HepG2 (cell line): ENCODE measurements at regions not wholly inside any gene's neighbourhood (a gene's known extent, or its start where the extent isn't known, plus 50 kb on each side); places are given as distances from the start of the nearest gene placed in this dataset.

Experiments
- CHD2 ChIP-seq: IDR thresholded peaks from 2 replicates; pipeline ENCODE4 v1.6.1; 2011; ENCODE audit warnings: low read depth, low read length, improper control_type of control experiment
- MXD4 ChIP-seq: IDR thresholded peaks from 2 replicates; pipeline ENCODE4 v1.6.1; 2016; ENCODE audit warnings: mild to moderate bottlenecking, missing biosample characterization, missing genetic modification reagents
- PCBP2 ChIP-seq: fragments of 200-400 bp; formaldehyde crosslinking; optimal IDR thresholded peaks from 2 replicates; pipeline ENCODE3; 2018; ENCODE audit warnings: low read length, low read depth; ENCODE audit not compliant: poor library complexity, severe bottlenecking
- PHF8 ChIP-seq: sonication (generic); formaldehyde crosslinking; IDR thresholded peaks from 2 replicates; pipeline ENCODE4 v1.5.0; 2020; ENCODE audit warnings: missing genetic modification reagents
- ZBTB20 ChIP-seq: sonication (generic); formaldehyde crosslinking; IDR thresholded peaks from 2 replicates; pipeline ENCODE4 v1.8.1; 2023; ENCODE audit warnings: missing genetic modification reagents, low read depth, mild to moderate bottlenecking, borderline replicate concordance
- ZNF335 ChIP-seq: sonication (generic); formaldehyde crosslinking; IDR thresholded peaks from 2 replicates; pipeline ENCODE4 v1.4.0; 2020; ENCODE audit warnings: missing genetic modification reagents
- ZNF547 ChIP-seq: sonication (generic); formaldehyde crosslinking; IDR thresholded peaks from 2 replicates; pipeline ENCODE4 v1.5.1; 2020; ENCODE audit warnings: mild to moderate bottlenecking, missing genetic modification reagents
- ZNF775 ChIP-seq: sonication (generic); formaldehyde crosslinking; IDR thresholded peaks from 2 replicates; pipeline ENCODE4 v1.4.0; 2020; ENCODE audit warnings: missing genetic modification reagents, mild to moderate bottlenecking, moderate library complexity, borderline replicate concordance
- ZNF891 ChIP-seq: sonication (generic); formaldehyde crosslinking; IDR thresholded peaks from 2 replicates; pipeline ENCODE4 v1.5.0; 2020; ENCODE audit warnings: mild to moderate bottlenecking, missing genetic modification reagents
- TF ChIP-seq, protein P1 (sequence below): sonication (generic); formaldehyde crosslinking; IDR thresholded peaks from 2 replicates; pipeline ENCODE4 v1.4.0; 2020; ENCODE audit warnings: missing genetic modification reagents
- TF ChIP-seq, protein P2 (sequence below): sonication (generic); formaldehyde crosslinking; IDR thresholded peaks from 2 replicates; pipeline ENCODE4 v1.5.0; 2020; ENCODE audit warnings: mild to moderate bottlenecking, missing genetic modification reagents, moderate library complexity
- TF ChIP-seq, protein P3 (sequence below): sonication (generic); formaldehyde crosslinking; IDR thresholded peaks from 2 replicates; pipeline ENCODE4 v1.4.0; 2020; ENCODE audit warnings: missing genetic modification reagents
- TF ChIP-seq, protein P4 (sequence below): sonication (generic); formaldehyde crosslinking; IDR thresholded peaks from 2 replicates; pipeline ENCODE4 v1.8.1; 2023; ENCODE audit warnings: missing genetic modification reagents, inconsistent platforms, borderline replicate concordance

DNA sequence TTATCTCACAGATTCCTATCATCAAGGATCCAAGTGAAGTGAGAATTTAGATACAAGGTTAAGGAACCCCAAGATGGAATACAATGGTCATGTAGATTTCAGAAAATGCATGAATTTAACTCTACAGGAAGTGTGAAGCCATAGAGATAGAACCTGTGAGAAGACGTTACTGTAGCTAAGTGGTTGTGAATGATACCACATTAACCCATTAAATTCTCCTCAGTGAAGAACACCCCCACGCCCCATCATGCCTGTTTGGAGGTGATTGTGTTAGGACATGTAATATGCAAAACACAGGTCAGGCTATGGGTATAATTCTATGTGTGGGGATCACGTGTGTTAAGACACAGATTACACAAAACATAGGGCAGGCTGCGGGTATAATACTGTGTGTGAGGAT, 1166.7 kb downstream of the EFNB2 start:
- TF ChIP-seq PHF8 (CRISPR knock-in tag) (no peak), CHD2 (no peak), ZNF335 (CRISPR knock-in tag) (no peak), MXD4 (no peak), ZBTB20 (CRISPR knock-in tag) (no peak), ZNF775 (CRISPR knock-in tag) (no peak), ZNF891 (CRISPR knock-in tag) (no peak), PCBP2 (no peak), ZNF547 (CRISPR knock-in tag) (no peak)
- TF ChIP-seq, protein P1, sequence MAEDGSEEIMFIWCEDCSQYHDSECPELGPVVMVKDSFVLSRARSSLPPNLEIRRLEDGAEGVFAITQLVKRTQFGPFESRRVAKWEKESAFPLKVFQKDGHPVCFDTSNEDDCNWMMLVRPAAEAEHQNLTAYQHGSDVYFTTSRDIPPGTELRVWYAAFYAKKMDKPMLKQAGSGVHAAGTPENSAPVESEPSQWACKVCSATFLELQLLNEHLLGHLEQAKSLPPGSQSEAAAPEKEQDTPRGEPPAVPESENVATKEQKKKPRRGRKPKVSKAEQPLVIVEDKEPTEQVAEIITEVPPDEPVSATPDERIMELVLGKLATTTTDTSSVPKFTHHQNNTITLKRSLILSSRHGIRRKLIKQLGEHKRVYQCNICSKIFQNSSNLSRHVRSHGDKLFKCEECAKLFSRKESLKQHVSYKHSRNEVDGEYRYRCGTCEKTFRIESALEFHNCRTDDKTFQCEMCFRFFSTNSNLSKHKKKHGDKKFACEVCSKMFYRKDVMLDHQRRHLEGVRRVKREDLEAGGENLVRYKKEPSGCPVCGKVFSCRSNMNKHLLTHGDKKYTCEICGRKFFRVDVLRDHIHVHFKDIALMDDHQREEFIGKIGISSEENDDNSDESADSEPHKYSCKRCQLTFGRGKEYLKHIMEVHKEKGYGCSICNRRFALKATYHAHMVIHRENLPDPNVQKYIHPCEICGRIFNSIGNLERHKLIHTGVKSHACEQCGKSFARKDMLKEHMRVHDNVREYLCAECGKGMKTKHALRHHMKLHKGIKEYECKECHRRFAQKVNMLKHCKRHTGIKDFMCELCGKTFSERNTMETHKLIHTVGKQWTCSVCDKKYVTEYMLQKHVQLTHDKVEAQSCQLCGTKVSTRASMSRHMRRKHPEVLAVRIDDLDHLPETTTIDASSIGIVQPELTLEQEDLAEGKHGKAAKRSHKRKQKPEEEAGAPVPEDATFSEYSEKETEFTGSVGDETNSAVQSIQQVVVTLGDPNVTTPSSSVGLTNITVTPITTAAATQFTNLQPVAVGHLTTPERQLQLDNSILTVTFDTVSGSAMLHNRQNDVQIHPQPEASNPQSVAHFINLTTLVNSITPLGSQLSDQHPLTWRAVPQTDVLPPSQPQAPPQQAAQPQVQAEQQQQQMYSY (CRISPR knock-in tag): no peak
- TF ChIP-seq, protein P2, sequence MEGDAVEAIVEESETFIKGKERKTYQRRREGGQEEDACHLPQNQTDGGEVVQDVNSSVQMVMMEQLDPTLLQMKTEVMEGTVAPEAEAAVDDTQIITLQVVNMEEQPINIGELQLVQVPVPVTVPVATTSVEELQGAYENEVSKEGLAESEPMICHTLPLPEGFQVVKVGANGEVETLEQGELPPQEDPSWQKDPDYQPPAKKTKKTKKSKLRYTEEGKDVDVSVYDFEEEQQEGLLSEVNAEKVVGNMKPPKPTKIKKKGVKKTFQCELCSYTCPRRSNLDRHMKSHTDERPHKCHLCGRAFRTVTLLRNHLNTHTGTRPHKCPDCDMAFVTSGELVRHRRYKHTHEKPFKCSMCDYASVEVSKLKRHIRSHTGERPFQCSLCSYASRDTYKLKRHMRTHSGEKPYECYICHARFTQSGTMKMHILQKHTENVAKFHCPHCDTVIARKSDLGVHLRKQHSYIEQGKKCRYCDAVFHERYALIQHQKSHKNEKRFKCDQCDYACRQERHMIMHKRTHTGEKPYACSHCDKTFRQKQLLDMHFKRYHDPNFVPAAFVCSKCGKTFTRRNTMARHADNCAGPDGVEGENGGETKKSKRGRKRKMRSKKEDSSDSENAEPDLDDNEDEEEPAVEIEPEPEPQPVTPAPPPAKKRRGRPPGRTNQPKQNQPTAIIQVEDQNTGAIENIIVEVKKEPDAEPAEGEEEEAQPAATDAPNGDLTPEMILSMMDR (CRISPR knock-in tag): no peak
- TF ChIP-seq, protein P3, sequence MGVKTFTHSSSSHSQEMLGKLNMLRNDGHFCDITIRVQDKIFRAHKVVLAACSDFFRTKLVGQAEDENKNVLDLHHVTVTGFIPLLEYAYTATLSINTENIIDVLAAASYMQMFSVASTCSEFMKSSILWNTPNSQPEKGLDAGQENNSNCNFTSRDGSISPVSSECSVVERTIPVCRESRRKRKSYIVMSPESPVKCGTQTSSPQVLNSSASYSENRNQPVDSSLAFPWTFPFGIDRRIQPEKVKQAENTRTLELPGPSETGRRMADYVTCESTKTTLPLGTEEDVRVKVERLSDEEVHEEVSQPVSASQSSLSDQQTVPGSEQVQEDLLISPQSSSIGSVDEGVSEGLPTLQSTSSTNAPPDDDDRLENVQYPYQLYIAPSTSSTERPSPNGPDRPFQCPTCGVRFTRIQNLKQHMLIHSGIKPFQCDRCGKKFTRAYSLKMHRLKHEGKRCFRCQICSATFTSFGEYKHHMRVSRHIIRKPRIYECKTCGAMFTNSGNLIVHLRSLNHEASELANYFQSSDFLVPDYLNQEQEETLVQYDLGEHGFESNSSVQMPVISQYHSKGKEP (CRISPR knock-in tag): no peak
- TF ChIP-seq, protein P4, sequence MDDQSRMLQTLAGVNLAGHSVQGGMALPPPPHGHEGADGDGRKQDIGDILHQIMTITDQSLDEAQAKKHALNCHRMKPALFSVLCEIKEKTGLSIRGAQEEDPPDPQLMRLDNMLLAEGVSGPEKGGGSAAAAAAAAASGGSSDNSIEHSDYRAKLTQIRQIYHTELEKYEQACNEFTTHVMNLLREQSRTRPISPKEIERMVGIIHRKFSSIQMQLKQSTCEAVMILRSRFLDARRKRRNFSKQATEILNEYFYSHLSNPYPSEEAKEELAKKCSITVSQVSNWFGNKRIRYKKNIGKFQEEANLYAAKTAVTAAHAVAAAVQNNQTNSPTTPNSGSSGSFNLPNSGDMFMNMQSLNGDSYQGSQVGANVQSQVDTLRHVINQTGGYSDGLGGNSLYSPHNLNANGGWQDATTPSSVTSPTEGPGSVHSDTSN (CRISPR knock-in tag): no peak
